Hematopoietic multipotent progenitor cell treated with erythropoietin and hydrocortisone succinate and interleukin-3 and kit ligand, for 15 days (in vitro differentiated cells): ENCODE measurements at regions not wholly inside any gene's neighbourhood (a gene's known extent, or its start where the extent isn't known, plus 50 kb on each side); places are given as distances from the start of the nearest gene placed in this dataset.
"Not testable (repeated sequence)": the region's sequence is repeated elsewhere in the genome, so short reads cannot be mapped to it uniquely, and the experiment has no call there.

Source experiments
- DNase-seq: peaks from one replicate; pipeline ENCODE4 v3.0.0-alpha.2; 2015; ENCODE audit warnings: low spot score

- DNase-seq, result no peak
These were observed 92.6 kb upstream of the SFSWAP start for GRCh38 chr12:131618303-131618658.

- DNase-seq, result no peak
These were observed 92.2 kb upstream of the SFSWAP start for GRCh38 chr12:131618701-131619100.

GRCh38 chr12:131619106-131619642 is 91.7 kb upstream of the SFSWAP start:
- no peak for DNase-seq

GRCh38 chr12:131619736-131620506 is 91.0 kb upstream of the SFSWAP start:
- no peak for DNase-seq

- no peak for DNase-seq
These were observed 90.4 kb upstream of the SFSWAP start for GRCh38 chr12:131620520-131620919.

- DNase-seq, result no peak
These were observed 89.8 kb upstream of the SFSWAP start for GRCh38 chr12:131620946-131621681.

GRCh38 chr12:131621701-131622421 is 89.0 kb upstream of the SFSWAP start:
- no peak for DNase-seq

GRCh38 chr12:131622422-131622955 is 88.4 kb upstream of the SFSWAP start:
- no peak for DNase-seq

- DNase-seq, result not testable (repeated sequence)
These were observed 87.2 kb upstream of the SFSWAP start for GRCh38 chr12:131623404-131624368.

GRCh38 chr12:131624369-131624739 is 86.5 kb upstream of the SFSWAP start:
- not testable (repeated sequence) for DNase-seq

GRCh38 chr12:131624756-131625501 is 86.0 kb upstream of the SFSWAP start:
- not testable (repeated sequence) for DNase-seq

- not testable (repeated sequence) for DNase-seq
These were observed 84.7 kb upstream of the SFSWAP start for GRCh38 chr12:131625966-131626722.

- not testable (repeated sequence) for DNase-seq
These were observed 83.5 kb upstream of the SFSWAP start for GRCh38 chr12:131627151-131628022.

- no peak for DNase-seq
These were observed 82.7 kb upstream of the SFSWAP start for GRCh38 chr12:131628023-131628740.

- DNase-seq, result no peak
These were observed 82.0 kb upstream of the SFSWAP start for GRCh38 chr12:131628766-131629448.

- DNase-seq, result no peak
These were observed 79.7 kb upstream of the SFSWAP start for GRCh38 chr12:131631230-131631629.
